Muscle of arm (tissue), 1 donor: ENCODE measurements at regions not wholly inside any gene's neighbourhood (a gene's known extent, or its start where the extent isn't known, plus 50 kb on each side); places are given as distances from the start of the nearest gene placed in this dataset.
"Not testable (repeated sequence)": the region's sequence is repeated elsewhere in the genome, so short reads cannot be mapped to it uniquely, and the experiment has no call there.

ENCODE experiments used
- DNase-seq: peaks from one replicate; pipeline ENCODE4 v3.0.0-alpha.2; 2013

- DNase-seq, result not testable (repeated sequence)
Measured at GRCh38 chr2:87429931-87430275, 318.0 kb upstream of the PLGLB2 start.

- not testable (repeated sequence) for DNase-seq
Measured at GRCh38 chr2:87431051-87431450, 316.8 kb upstream of the PLGLB2 start.

- DNase-seq, result not testable (repeated sequence)
Measured at GRCh38 chr2:87432711-87433453, 315.0 kb upstream of the PLGLB2 start.

GRCh38 chr2:87436007-87436406 lies 311.9 kb upstream of the PLGLB2 start:
- not testable (repeated sequence) for DNase-seq

GRCh38 chr2:87437701-87438260 lies 310.1 kb upstream of the PLGLB2 start:
- DNase-seq, result not testable (repeated sequence)

- DNase-seq, result not testable (repeated sequence)
Measured at GRCh38 chr2:87438780-87439454, 309.0 kb upstream of the PLGLB2 start.

- not testable (repeated sequence) for DNase-seq
Measured at GRCh38 chr2:87439617-87440204, 308.2 kb upstream of the PLGLB2 start.

- not testable (repeated sequence) for DNase-seq
Measured at GRCh38 chr2:87440650-87441049, 307.2 kb upstream of the PLGLB2 start.

- not testable (repeated sequence) for DNase-seq
Measured at GRCh38 chr2:87441375-87441774, 306.5 kb upstream of the PLGLB2 start.

GRCh38 chr2:87442983-87443577 lies 304.8 kb upstream of the PLGLB2 start:
- DNase-seq, result not testable (repeated sequence)

GRCh38 chr2:87444951-87445350 lies 302.9 kb upstream of the PLGLB2 start:
- not testable (repeated sequence) for DNase-seq

- not testable (repeated sequence) for DNase-seq
Measured at GRCh38 chr2:87445613-87446312, 302.1 kb upstream of the PLGLB2 start.

GRCh38 chr2:87446313-87446696 lies 301.6 kb upstream of the PLGLB2 start:
- not testable (repeated sequence) for DNase-seq

GRCh38 chr2:87449462-87449980 lies 298.4 kb upstream of the PLGLB2 start:
- not testable (repeated sequence) for DNase-seq

GRCh38 chr2:87452193-87452592 lies 295.7 kb upstream of the PLGLB2 start:
- DNase-seq, result not testable (repeated sequence)

- DNase-seq, result peak; percentile 39
Measured at GRCh38 chr2:87452861-87453260, 295.0 kb upstream of the PLGLB2 start.

- DNase-seq, result peak; percentile 31
Measured at GRCh38 chr2:87453965-87454364, 293.9 kb upstream of the PLGLB2 start.

- DNase-seq, result not testable (repeated sequence)
Measured at GRCh38 chr2:87454421-87454820, 293.5 kb upstream of the PLGLB2 start.

- not testable (repeated sequence) for DNase-seq
Measured at GRCh38 chr2:87455209-87455853, 292.6 kb upstream of the PLGLB2 start.

GRCh38 chr2:87455854-87456249 lies 292.0 kb upstream of the PLGLB2 start:
- not testable (repeated sequence) for DNase-seq
